ENCODE measurements at regions not wholly inside any gene's neighbourhood (a gene's known extent, or its start where the extent isn't known, plus 50 kb on each side); places are given as distances from the start of the nearest gene placed in this dataset.

DNA sequence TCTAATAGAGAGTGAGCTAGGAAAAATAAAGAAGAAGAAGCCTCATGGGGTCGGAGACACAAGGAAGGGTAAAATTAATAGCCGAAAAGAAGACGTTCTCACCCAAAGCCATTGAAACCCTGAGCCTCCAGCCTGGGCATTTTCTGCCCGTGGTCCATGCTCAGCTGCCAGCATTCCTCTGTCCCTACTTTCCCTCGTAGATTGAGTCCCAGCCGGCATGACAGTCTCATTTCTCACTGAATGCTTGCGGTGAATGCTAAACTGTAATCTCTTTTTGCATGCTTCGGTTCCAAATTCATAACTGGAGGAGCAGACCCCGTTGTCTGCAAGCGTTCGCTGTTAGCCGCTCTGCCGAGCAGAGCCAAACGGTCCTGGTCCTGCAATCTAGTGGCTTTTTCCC, 54.0 kb upstream of the COX10 start:
- Histone ChIP-seq H3K36me3 (no peaks in the 10 kb centered on the region), H3K4me3 (no peak overlapping the region), H3K27me3 (no peaks in the 10 kb centered on the region), H3K4me1 (no peaks in the 10 kb centered on the region), H3K27ac (no peak overlapping the region), H3K9me3 (no peaks in the 10 kb centered on the region)
- TF ChIP-seq POLR2A (IDR thresholded peaks at IDR 0.05), result no peak
- no peak for TF ChIP-seq POLR2AphosphoS5 (IDR thresholded peaks at IDR 0.05)
- TF ChIP-seq, protein P1, sequence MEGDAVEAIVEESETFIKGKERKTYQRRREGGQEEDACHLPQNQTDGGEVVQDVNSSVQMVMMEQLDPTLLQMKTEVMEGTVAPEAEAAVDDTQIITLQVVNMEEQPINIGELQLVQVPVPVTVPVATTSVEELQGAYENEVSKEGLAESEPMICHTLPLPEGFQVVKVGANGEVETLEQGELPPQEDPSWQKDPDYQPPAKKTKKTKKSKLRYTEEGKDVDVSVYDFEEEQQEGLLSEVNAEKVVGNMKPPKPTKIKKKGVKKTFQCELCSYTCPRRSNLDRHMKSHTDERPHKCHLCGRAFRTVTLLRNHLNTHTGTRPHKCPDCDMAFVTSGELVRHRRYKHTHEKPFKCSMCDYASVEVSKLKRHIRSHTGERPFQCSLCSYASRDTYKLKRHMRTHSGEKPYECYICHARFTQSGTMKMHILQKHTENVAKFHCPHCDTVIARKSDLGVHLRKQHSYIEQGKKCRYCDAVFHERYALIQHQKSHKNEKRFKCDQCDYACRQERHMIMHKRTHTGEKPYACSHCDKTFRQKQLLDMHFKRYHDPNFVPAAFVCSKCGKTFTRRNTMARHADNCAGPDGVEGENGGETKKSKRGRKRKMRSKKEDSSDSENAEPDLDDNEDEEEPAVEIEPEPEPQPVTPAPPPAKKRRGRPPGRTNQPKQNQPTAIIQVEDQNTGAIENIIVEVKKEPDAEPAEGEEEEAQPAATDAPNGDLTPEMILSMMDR (IDR thresholded peaks at IDR 0.05), result no peak
- no peak for DNase-seq (ENCODE audit: low spot score in 2 of 2)
- intact Hi-C loops (cut with DNase I; ENCODE audit: low total_unique reads), result no loop called here

DNA sequence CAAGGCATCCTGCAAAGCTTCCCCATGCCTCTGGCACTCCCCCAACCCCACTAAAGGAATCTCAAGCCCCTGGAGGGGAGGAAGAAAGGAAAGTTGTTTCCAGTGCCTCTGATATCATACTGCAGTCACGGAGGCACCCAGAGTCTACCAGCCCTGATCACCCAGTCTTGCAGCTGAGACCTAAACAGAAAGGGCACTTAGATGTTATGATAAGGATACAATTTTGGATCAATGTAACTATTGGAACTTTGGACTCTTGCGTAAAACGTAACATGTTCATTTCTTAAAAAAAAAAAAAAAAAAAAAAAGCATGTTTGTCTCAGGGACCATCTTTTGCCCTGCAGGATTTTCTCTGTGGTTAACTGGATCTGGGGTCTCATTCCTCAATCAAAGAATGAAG, 52.4 kb upstream of the COX10 start:
- Histone ChIP-seq H3K27me3 (no peaks in the 10 kb centered on the region), H3K9me3 (no peaks in the 10 kb centered on the region), H3K27ac (no peak overlapping the region), H3K4me1 (no peaks in the 10 kb centered on the region), H3K4me3 (no peak overlapping the region), H3K36me3 (no peaks in the 10 kb centered on the region)
- DNase-seq (ENCODE audit: low spot score in 2 of 2), result no peak
- TF ChIP-seq POLR2AphosphoS5 (IDR thresholded peaks at IDR 0.05) (no peak), POLR2A (IDR thresholded peaks at IDR 0.05) (no peak)
- TF ChIP-seq, protein P1 (IDR thresholded peaks at IDR 0.05), result no peak
- intact Hi-C loops (cut with DNase I; ENCODE audit: low total_unique reads), result no loop called here

DNA sequence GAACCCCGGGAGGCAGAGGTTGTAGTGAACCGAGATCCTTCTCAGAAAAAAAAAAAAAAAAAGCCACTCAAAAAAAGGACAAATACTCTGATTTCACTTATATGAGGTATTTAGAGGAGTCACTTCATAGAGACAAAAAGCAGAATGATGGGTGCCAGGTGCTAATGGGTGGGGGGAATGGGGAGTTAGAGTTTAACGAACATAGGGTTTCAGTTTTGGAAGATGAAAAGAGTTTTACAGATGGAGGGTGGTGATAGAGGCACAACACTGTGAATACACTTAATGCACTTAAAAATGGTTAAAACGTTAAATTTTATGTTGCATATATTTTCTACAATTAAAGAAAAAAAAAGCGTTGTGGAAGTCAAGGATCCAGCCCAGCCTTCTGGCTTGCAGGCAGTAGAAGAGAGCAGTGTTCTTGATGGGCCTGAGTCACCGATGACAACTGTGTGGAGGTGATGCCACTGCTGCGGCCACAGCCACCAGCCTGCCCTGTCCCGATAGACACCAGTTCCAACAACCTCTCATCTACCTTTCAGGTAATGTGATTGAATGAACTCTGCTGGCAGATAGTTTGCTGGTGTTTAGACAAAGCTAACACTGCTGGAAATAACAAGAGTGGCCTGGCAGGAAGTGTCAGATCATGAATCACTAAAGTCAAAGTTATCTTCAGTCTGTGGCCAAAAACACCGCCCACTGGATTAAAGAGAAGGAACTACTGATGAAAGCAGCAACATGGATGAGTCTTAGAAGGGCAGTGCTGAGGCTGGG, 49.9 kb upstream of the COX10 start:
- Histone ChIP-seq H3K36me3 (no peaks in the 10 kb centered on the region), H3K4me1 (no peaks in the 10 kb centered on the region), H3K27ac (no peak overlapping the region), H3K27me3 (no peaks in the 10 kb centered on the region), H3K9me3 (no peaks in the 10 kb centered on the region), H3K4me3 (no peak overlapping the region)
- no peak for DNase-seq (ENCODE audit: low spot score in 2 of 2)
- intact Hi-C loops (cut with DNase I; ENCODE audit: low total_unique reads), result no loop called here
- TF ChIP-seq POLR2A (IDR thresholded peaks at IDR 0.05) (no peak), POLR2AphosphoS5 (IDR thresholded peaks at IDR 0.05) (no peak)
- TF ChIP-seq, protein P1 (IDR thresholded peaks at IDR 0.05), result no peak
